ENCODE measurements at regions not wholly inside any gene's neighbourhood (a gene's known extent, or its start where the extent isn't known, plus 50 kb on each side); places are given as distances from the start of the nearest gene placed in this dataset.

DNA sequence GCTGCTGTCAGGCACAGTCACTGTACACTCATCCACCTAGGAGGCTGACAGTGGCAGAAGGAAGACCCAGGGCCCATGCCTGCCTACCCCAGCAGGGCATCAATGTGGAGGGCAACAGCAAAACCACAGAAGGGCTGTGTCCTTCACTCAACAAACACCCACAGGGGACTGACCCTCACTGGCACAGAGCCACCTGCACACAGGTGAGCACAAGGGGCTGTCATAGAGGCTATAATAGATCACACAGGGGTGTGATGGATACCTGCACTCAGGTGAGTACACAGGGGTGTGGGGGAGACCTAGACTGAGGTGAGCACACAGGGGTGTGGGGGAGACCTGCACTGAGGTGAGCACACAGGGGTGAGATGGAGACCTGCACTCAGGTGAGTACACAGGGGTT lies 132.8 kb upstream of the TCERG1L start:
- no peak for DNase-seq

GRCh38 chr10:131444862-131445461 lies 133.4 kb upstream of the TCERG1L start:
- DNase-seq: peak; percentile 31

- no peak for DNase-seq
Observed at GRCh38 chr10:131445623-131446022, 134.1 kb upstream of the TCERG1L start.

DNA sequence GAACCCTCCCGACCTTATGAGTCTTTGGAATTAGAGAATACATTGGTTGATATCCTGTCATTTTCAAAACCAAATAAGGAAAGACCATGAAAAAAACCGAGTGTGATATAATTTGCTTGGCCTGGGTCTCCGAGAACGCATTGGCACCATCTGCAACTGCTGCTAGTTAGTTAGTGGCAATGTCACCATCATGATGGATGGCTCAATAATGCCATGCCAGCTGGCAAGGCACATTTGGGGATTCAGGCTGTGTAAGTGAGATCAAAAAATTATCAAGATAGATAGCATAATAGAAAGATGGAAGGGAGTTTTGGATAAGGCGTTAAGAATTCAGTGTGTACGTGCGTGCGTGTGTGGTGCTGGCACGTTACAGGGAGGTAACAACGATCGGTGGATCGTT lies 134.7 kb upstream of the TCERG1L start:
- DNase-seq: no peak

GRCh38 chr10:131448171-131448570 lies 136.7 kb upstream of the TCERG1L start:
- DNase-seq: no peak

GRCh38 chr10:131448883-131449282 lies 137.4 kb upstream of the TCERG1L start:
- DNase-seq: no peak

DNA sequence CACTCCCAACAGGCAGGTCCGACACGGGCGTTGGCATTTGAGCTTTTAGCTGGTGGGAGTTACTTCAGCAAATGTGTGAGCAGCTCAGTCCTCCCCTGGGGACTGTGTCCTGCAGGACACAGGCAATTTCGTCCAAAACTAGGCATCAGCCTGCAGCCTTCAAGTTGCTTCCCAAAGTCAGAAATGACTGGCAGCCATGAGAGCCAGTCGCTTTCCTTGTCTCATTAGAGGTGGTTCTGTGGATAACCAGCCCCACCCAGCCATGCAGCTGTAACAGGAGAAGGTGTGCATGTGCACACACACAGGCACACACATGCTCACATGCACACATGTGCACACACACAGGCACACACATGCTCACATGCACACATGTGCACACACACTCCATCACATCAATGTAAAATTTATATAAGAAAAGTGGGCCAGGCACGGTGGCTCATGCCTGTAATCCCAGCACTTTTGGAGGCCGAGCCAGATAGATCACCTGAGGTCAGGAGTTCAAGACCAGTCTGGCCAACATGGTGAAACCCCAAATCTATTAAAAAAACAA lies 138.8 kb upstream of the TCERG1L start:
- no peak for DNase-seq

- DNase-seq: no peak
Observed at GRCh38 chr10:131451407-131452015, 140.0 kb upstream of the TCERG1L start.

DNA sequence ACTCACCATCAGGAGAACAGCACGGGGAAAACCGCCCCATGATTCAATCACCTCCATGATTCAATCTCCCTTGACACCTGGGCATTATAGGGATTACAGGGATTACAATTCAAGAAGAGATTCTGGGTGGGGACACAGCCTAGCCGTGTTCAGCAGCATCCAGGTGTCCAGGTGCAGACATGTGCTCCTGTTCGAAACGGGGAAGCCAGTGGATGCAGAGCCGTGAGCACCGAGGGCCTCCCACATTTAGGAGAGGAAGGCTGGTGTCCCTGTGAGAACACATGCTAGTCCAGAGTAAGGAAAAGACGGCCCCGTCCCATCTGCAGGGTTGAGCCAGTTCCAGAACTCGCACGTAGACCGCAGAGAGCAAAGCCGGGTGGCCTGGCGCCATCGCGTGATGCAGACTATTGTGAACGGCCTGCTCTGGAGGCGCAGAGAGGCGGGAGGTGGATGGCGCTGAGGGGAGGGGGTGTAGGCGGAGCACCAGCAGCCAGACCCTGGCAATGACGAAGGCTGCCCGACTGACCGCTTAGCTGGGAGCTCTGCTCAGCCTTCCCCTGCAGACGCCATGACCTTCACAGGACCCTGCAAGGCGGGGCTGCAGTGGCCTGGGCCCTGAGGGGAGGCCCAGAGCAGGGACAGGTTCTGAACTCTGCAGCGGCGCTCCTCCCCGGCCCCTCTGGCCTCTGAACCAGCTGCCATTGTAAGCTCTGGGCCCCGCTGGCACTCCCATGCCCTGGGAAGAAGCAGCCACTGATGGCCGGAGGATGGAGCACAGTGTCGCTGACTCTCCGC lies 141.6 kb upstream of the TCERG1L start:
- peak; percentile 84 for DNase-seq

DNA sequence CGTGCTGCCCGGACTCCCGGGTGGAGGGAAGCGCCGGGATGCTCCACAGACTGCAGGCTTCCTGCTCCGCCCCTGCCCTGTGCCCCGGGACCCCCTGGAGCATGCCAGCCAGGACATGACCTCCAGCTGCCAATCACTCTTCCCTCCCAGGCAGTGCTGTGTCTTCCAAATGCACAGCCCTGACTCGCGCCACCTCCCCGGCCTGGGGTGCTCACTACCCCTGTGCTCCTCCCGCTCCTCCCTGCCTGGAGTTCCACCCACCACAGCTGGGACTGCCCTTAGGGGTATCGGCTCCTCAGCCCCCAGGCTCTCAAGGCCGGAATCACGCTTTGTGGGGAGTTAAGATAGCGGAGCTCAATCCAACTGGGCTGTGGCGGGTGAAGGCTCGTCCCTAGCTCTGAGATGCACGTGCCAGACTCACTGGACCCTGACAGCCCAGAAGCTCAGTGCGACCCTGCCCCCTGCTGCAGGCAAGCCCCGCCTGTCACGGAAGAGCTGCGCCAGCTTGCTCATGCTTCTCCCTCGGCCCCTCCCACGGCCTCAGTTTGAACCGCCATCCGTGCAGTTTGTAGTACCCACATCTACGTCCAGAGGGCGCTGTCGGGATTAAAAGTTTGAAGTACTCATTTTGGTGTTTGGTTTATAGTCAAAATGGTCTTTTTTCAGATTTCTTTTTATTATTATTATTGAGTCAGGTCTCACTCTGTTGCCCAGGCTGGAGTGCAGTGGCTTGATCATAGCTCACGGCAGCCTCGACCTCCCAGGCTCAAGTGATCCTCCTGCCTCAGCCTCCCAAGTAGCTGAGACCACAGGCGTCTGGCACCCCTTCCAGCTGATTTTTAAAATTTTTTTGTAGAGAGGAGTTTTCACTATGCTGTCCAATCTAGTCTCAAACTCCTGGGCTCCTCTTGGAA lies 142.5 kb upstream of the TCERG1L start:
- peak; percentile 91 for DNase-seq

- DNase-seq: no peak
Observed at GRCh38 chr10:131456411-131456810, 144.9 kb upstream of the TCERG1L start.

DNA sequence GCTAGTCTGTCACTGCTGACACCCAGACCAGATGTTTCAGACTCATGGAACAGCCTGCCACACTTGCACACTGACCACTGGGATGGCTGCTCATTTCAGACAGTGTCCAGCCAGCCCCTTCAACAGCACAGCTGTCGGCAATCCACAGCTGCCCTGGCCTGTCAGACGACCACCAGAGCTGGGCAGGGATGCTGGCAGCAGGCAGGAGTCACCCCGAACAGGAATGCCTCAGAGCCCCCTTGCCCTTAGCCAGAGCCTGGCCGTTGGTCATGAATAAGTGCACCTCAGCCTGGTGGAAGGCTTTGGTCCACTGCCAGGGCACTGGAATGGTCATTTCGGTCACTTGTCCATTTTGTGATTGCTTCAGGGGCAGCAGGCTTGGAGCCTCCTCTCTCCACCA lies 149.6 kb upstream of the TCERG1L start:
- no peak for DNase-seq

GRCh38 chr10:131464789-131465188 lies 153.3 kb upstream of the TCERG1L start:
- DNase-seq: no peak

GRCh38 chr10:131469551-131469950 lies 158.0 kb upstream of the TCERG1L start:
- DNase-seq: no peak

DNA sequence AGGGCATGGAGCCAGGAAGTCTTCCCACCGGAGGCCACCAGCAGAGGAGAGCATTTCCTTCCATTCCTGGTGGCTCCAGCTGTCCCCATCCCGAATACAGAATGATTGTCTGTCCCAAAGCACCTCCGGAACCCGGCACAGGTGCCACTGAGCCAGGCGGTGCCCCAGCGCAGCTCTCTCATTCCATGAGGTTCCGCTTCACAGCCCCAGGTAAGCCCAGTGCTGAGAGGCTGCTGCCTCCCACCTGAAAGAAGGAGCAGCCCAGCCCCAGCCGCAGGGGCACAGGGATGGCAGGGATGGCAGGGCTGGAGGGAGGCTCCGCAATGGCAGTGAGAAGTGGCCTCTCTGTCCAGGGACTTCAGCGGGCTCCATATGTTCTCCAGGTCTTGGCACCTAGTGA lies 162.1 kb upstream of the TCERG1L start:
- no peak for DNase-seq

DNA sequence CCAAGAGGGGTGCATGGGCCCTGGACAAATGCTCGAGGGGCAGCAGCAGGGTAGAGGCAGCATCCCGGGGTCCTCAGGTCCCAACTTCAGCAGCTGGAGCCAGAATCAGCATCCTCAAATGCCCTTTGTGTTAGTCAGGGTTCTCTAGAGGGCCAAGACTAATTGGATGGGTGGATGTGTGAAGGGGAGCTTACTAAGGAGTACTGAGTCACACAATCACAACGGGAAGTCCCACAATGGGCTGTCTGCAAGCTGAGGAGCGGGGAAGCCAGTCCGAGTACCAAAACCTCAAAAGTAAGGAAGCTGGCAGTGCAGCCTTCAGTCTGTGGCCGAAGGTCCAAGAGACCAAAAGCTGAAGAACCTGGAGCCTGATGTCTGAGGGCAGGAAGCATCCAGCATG lies 162.9 kb upstream of the TCERG1L start:
- no peak for DNase-seq

DNA sequence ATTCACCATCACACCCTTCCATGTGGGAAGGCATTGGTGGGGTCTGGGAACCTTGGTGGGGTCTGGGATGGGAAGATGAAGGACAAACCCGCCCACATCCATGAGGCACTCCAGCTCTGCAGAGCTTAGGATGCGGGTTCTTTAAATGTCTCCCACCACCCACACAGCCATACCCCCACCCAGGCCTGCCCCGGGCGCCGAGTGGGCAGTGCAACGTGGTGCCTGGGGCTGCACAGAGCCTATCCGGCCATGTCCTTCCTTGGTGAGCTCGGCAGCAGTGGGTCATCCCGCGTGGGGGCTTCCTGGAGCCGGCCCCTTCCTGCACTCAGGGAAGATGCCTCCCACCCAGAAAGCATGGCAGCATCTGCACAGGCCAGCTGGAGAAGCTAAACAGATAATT lies 163.5 kb upstream of the TCERG1L start:
- DNase-seq: no peak

DNA sequence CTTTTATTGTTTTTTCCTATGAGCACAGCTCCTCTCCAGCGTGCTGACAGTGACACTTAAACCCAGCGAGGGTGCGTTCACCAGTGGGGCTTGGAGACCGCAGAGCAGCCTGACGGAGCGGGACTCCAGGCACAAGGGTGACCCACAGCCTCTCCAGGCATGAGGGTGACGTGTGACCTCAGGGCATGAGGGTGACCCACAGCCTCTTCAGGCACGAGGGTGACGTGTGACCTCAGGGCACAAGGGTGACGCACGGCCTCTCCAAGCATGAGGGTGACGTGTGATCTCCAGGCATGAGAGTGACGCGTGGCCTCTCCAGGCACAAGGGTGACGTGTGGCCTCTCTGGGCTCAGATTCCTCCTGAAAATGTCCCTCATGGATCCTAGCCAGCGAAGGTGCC lies 164.3 kb upstream of the TCERG1L start:
- no peak for DNase-seq

GRCh38 chr10:131477457-131478121 lies 166.1 kb upstream of the TCERG1L start:
- DNase-seq: no peak

DNA sequence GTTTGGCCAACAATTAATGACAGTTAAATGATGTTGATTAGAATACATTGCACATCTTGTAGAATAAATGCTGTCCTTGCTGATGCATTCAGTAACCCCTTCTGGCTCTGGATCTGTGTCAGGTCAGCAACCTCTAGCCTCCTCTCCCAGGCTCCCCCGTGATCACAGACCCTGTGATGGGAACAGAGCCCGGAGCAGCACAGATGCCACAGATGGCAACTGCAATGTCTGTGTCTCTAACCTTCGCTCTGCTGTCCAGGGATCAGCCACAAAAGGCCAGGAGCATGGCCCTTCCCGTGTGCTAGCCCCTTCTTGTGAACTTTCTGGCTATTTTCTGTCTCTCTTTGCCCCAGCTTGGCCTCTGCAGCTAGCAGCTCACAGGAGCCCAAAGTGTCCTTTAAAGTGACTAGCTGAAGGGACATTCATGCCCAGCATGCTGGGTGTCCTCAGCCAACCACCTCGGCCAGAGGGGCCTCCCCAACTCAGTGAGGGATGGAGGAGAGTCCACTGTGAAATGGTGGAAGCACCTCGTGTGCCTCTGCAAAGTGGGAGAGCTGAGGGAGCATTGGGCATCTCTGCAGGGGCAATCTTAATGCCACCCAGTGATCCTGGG lies 167.0 kb upstream of the TCERG1L start:
- DNase-seq: no peak

DNA sequence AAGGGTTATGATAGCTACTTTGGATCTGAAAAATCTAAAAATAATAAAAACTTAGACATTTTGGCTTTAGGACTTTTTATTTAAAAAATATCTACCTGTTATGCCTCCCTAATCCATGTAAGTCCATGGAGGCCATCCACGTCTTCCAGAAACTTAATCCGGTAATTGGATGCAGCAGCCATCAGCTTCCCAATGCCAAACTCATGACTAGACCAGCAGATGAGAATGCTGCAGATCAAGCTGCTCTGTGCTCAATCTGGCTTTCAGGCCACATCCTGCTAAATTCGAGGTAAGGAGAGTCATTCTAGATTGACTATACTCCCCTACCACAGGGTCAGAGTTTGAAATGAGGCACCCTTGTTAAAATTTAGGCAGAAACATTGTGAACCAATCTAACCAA lies 168.5 kb upstream of the TCERG1L start:
- no peak for DNase-seq
